ENCODE measurements at regions not wholly inside any gene's neighbourhood (a gene's known extent, or its start where the extent isn't known, plus 50 kb on each side); places are given as distances from the start of the nearest gene placed in this dataset.

- TF ChIP-seq, protein P1, sequence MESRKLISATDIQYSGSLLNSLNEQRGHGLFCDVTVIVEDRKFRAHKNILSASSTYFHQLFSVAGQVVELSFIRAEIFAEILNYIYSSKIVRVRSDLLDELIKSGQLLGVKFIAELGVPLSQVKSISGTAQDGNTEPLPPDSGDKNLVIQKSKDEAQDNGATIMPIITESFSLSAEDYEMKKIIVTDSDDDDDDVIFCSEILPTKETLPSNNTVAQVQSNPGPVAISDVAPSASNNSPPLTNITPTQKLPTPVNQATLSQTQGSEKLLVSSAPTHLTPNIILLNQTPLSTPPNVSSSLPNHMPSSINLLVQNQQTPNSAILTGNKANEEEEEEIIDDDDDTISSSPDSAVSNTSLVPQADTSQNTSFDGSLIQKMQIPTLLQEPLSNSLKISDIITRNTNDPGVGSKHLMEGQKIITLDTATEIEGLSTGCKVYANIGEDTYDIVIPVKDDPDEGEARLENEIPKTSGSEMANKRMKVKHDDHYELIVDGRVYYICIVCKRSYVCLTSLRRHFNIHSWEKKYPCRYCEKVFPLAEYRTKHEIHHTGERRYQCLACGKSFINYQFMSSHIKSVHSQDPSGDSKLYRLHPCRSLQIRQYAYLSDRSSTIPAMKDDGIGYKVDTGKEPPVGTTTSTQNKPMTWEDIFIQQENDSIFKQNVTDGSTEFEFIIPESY (CRISPR knock-in tag; IDR thresholded peaks at IDR 0.05): no peak
- TF ChIP-seq, protein P2, sequence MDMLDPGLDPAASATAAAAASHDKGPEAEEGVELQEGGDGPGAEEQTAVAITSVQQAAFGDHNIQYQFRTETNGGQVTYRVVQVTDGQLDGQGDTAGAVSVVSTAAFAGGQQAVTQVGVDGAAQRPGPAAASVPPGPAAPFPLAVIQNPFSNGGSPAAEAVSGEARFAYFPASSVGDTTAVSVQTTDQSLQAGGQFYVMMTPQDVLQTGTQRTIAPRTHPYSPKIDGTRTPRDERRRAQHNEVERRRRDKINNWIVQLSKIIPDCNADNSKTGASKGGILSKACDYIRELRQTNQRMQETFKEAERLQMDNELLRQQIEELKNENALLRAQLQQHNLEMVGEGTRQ (IDR thresholded peaks at IDR 0.05; ENCODE audit: low read depth, low read length): no peak
- TF ChIP-seq, protein P2 (CRISPR knock-in tag; IDR thresholded peaks at IDR 0.05; ENCODE audit: borderline replicate concordance): no peak
- TF ChIP-seq GABPB1 (CRISPR knock-in tag; IDR thresholded peaks at IDR 0.05) (no peak), CREB1 (IDR thresholded peaks at IDR 0.05) (no peak), CREB1 (CRISPR knock-in tag; IDR thresholded peaks at IDR 0.05) (no peak), ZNF768 (CRISPR knock-in tag; IDR thresholded peaks at IDR 0.05) (no peak), CBFB (CRISPR knock-in tag; IDR thresholded peaks at IDR 0.05) (no peak), CTCF (CRISPR knock-in tag; IDR thresholded peaks at IDR 0.05) (no peak), ZNF343 (CRISPR knock-in tag; IDR thresholded peaks at IDR 0.05) (no peak), NR2C2 (CRISPR knock-in tag; IDR thresholded peaks at IDR 0.05; ENCODE audit: borderline replicate concordance) (no peak), ZFY (CRISPR knock-in tag; IDR thresholded peaks at IDR 0.05) (no peak)
- TF ChIP-seq, protein P3, sequence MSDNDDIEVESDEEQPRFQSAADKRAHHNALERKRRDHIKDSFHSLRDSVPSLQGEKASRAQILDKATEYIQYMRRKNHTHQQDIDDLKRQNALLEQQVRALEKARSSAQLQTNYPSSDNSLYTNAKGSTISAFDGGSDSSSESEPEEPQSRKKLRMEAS (IDR thresholded peaks at IDR 0.05): no peak
- TF ChIP-seq, protein P4, sequence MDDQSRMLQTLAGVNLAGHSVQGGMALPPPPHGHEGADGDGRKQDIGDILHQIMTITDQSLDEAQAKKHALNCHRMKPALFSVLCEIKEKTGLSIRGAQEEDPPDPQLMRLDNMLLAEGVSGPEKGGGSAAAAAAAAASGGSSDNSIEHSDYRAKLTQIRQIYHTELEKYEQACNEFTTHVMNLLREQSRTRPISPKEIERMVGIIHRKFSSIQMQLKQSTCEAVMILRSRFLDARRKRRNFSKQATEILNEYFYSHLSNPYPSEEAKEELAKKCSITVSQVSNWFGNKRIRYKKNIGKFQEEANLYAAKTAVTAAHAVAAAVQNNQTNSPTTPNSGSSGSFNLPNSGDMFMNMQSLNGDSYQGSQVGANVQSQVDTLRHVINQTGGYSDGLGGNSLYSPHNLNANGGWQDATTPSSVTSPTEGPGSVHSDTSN (CRISPR knock-in tag; IDR thresholded peaks at IDR 0.05; ENCODE audit: borderline replicate concordance): no peak
These were observed 96.8 kb upstream of the DGKB start for GRCh38 chr7:14999331-14999730.

All from HepG2 (cell line).